GM12878 (cell line): ENCODE measurements at regions not wholly inside any gene's neighbourhood (a gene's known extent, or its start where the extent isn't known, plus 50 kb on each side); places are given as distances from the start of the nearest gene placed in this dataset.

ENCODE experiments used
- ATAC-seq: fragments of 200-7000 bp; cut with Tn5 transposase; 3 replicates; pipeline ENCODE4 v1.9.1; 2020; ENCODE audit warnings: mild to moderate bottlenecking, moderate library complexity
- BruUV-seq: library from RNA; stranded (reverse); fragments of 400-500 nt; replicated peaks from 2 replicates; lab custom pipeline; 2021; lab: Mats Ljungman, UMichigan
- CTCF ChIA-PET: fragments of 300-600 bp; sonication (Branson Sonifier 250); formaldehyde crosslinking; extraction: SDS; loops from one replicate; lab custom pipeline; 2021; ENCODE audit warnings: inconsistent platforms; lab: Yijun Ruan, JAX
- POLR2A ChIA-PET: fragments of 350-600 bp; formaldehyde crosslinking; extraction: SDS; loops from one replicate; lab custom pipeline; 2021; ENCODE audit warnings: inconsistent platforms; lab: Charles Lee
- RAD21 ChIA-PET: fragments of 300-600 bp; sonication (Branson Sonifier 250); formaldehyde crosslinking; loops from one replicate; lab custom pipeline; 2023; ENCODE audit warnings: antibody characterized with exemption; ENCODE audit not compliant: unreplicated experiment; lab: Charles Lee
- SMC1A ChIA-PET: fragments of 300-600 bp; sonication (Branson Sonifier 250); formaldehyde crosslinking; loops from one replicate; lab custom pipeline; 2023; ENCODE audit not compliant: unreplicated experiment, uncharacterized antibody; lab: Charles Lee
- DNase-seq: peaks from one replicate; pipeline ENCODE4 v3.0.0-alpha.2; 2011; ENCODE audit warnings: low read depth, low spot score
- FAIRE-seq: peaks from 3 replicates; lab custom pipeline; 2011; peaks lifted over from hg19 to GRCh38; lab: Jason Lieb, UNC
- H2AFZ ChIP-seq: 2 replicates; pipeline ENCODE4 v1.6.0; 2011; ENCODE audit warnings: low read depth, low read length, control low read depth; ENCODE audit not compliant: control insufficient read depth
- H3K27ac ChIP-seq: 2 replicates; pipeline ENCODE4 v1.5.1; 2011; ENCODE audit warnings: control low read depth; ENCODE audit not compliant: control insufficient read depth, insufficient read depth
- H3K27me3 ChIP-seq, 2 experiments: replicated peaks in 1 of 2; 2 replicates each; pipeline versions ENCODE4 v1.6.0 to v1.6.1; 2011; ENCODE audit warnings: low read length in 1 of 2; ENCODE audit not compliant: control insufficient read depth in 2 of 2, insufficient read depth in 2 of 2
- H3K36me3 ChIP-seq, 2 experiments: 2 replicates each; pipeline ENCODE4 v1.5.1; 2011; ENCODE audit warnings: low read length in 1 of 2; ENCODE audit not compliant: control insufficient read depth in 2 of 2, insufficient read depth in 2 of 2
- H3K4me1 ChIP-seq: 2 replicates; pipeline ENCODE4 v1.6.1; 2011; ENCODE audit warnings: mild to moderate bottlenecking, low read length, moderate library complexity, mixed read lengths; ENCODE audit not compliant: control insufficient read depth, insufficient read depth
- H3K4me2 ChIP-seq: 2 replicates; pipeline ENCODE4 v1.6.0; 2011; ENCODE audit warnings: control low read depth; ENCODE audit not compliant: control insufficient read depth, insufficient read depth
- H3K4me3 ChIP-seq: fragments of 200-600 bp; sonication (generic); 2 replicates; pipeline ENCODE4 v1.5.1; 2016
- H3K79me2 ChIP-seq: 2 replicates; pipeline ENCODE4 v1.6.0; 2011; ENCODE audit warnings: low read length; ENCODE audit not compliant: control insufficient read depth, insufficient read depth
- H3K9ac ChIP-seq: 2 replicates; pipeline ENCODE4 v1.8.0; 2011; ENCODE audit warnings: low read length, control low read depth, mixed read lengths; ENCODE audit not compliant: control insufficient read depth, insufficient read depth
- H3K9me3 ChIP-seq: replicated peaks from 3 replicates; pipeline ENCODE4 v1.5.1; 2011; ENCODE audit warnings: mild to moderate bottlenecking, low read length; ENCODE audit not compliant: control insufficient read depth, insufficient read depth
- H4K20me1 ChIP-seq: 2 replicates; pipeline ENCODE4 v1.6.0; 2011; ENCODE audit not compliant: control insufficient read depth, insufficient read depth
- ELK1 ChIP-seq: IDR thresholded peaks from 2 replicates; pipeline ENCODE4 v1.6.1; 2012; ENCODE audit warnings: low read depth, low read length, improper control_type of control experiment
- ESRRA ChIP-seq: IDR thresholded peaks from 2 replicates; pipeline ENCODE4 v1.6.1; 2012; ENCODE audit warnings: mild to moderate bottlenecking, low read length, improper control_type of control experiment
- HDGF ChIP-seq: fragments of 450-650 bp; IDR thresholded peaks from 2 replicates; pipeline ENCODE4 v1.6.1; 2016; ENCODE audit warnings: antibody characterized with exemption
- KLF5 ChIP-seq: fragments of 450-650 bp; IDR thresholded peaks from 2 replicates; pipeline ENCODE4 v1.6.1; 2014; ENCODE audit warnings: mild to moderate bottlenecking; ENCODE audit not compliant: partially characterized antibody
- NFIC ChIP-seq: IDR thresholded peaks from 2 replicates; pipeline ENCODE4 v1.6.1; 2012; ENCODE audit warnings: low read depth, mild to moderate bottlenecking, inconsistent platforms, low read length, moderate library complexity
- PRDM15 ChIP-seq: fragments of 450-650 bp; formaldehyde crosslinking; IDR thresholded peaks from 2 replicates; pipeline ENCODE4 v1.4.0; 2020; ENCODE audit warnings: mild to moderate bottlenecking, moderate library complexity
- SMC3 ChIP-seq: IDR thresholded peaks from 2 replicates; pipeline ENCODE4 v1.6.1; 2011; ENCODE audit warnings: low read length, improper control_type of control experiment, borderline replicate concordance
- SP1 ChIP-seq: IDR thresholded peaks from one replicate; pipeline ENCODE4 v1.6.1; 2011; ENCODE audit warnings: low read depth, low read length
- SUPT20H ChIP-seq: IDR thresholded peaks from 2 replicates; pipeline ENCODE4 v1.6.1; 2011; ENCODE audit warnings: low read depth, mild to moderate bottlenecking, low read length, moderate library complexity, borderline replicate concordance; ENCODE audit not compliant: control insufficient read depth
- WGBS: methylation state at CpG from one replicate; pipeline ENCODE4 v1.1.6; 2016; ENCODE audit warnings: low lambda C conversion rate; ENCODE audit not compliant: insufficient replicate concordance, insufficient coverage; ENCODE audit errors: missing lambda C conversion rate; 5-methylcytosine and 5-hydroxymethylcytosine counted together
- in situ Hi-C: fragments of 300-500 bp; cut with MboI; formaldehyde crosslinking; loops from 9 replicates; pipeline ENCODE4 v1.14.3; 2018; ENCODE audit warnings: mixed read lengths
- intact Hi-C: fragments of 100-400 bp; cut with micrococcal nuclease; formaldehyde crosslinking; loops from one replicate; pipeline ENCODE4 v1.14.2; 2022; ENCODE audit not compliant: unreplicated experiment

- ChIA-PET POLR2A (interaction anchor here (1.1 kb wide), 1 partner anchor 116 kb away, joined by 3 read pairs; no protein-coding TSS in a partner anchor), CTCF (interaction anchor here (1.1 kb wide), 1 partner anchor 8 kb away, joined by 3 read pairs; no protein-coding TSS in a partner anchor), RAD21 (no interaction called here), SMC1A (interaction anchor here (3.6 kb wide), 1 partner anchor 15 kb away, joined by 10 read pairs; no protein-coding TSS in a partner anchor)
- FAIRE-seq, result no peak
- Histone ChIP-seq H3K79me2 (no peaks in the 10 kb centered on the region), H3K4me2 (no peak overlapping the region), H3K4me3 (no peak overlapping the region), H3K27ac (no peak overlapping the region), H4K20me1 (no peaks in the 10 kb centered on the region), H3K9ac (no peak overlapping the region), H3K36me3 (no peaks in the 10 kb centered on the region), H2AFZ (no peak overlapping the region), H3K9me3 (no peaks in the 10 kb centered on the region), H3K27me3 (no peaks in the 10 kb centered on the region), H3K4me1 (no peaks in the 10 kb centered on the region)
- no TSS peak for BruUV-seq
- TF ChIP-seq PRDM15 (CRISPR knock-in tag) (no peak), ESRRA (no peak), HDGF (no peak)
- in situ Hi-C loops (no loop called here), intact Hi-C loops (loop anchor here (2.0 kb wide), 1 partner anchor 20 kb away; no protein-coding TSS in a partner anchor)
- DNase-seq, result no peak
- 33% methylated on average over 2 of the region's 2 CpGs for WGBS
- peak; percentile 72 for ATAC-seq
Measured at GRCh38 chr2:146321175-146321574, 1523.7 kb upstream of the ACVR2A start.

- Histone ChIP-seq H3K36me3 (no peaks in the 10 kb centered on the region), H3K4me2 (no peak overlapping the region), H2AFZ (no peak overlapping the region), H3K4me3 (no peak overlapping the region), H3K9ac (no peak overlapping the region), H3K4me1 (no peaks in the 10 kb centered on the region), H3K27ac (no peak overlapping the region), H3K9me3 (no peaks in the 10 kb centered on the region), H3K79me2 (no peaks in the 10 kb centered on the region), H3K27me3 (no peaks in the 10 kb centered on the region), H4K20me1 (no peaks in the 10 kb centered on the region)
- ATAC-seq (no peak), DNase-seq (no peak), FAIRE-seq (no peak)
- SMC1A ChIA-PET, result no interaction called here
- RAD21 ChIA-PET, result no interaction called here
- POLR2A ChIA-PET, result no interaction called here
- no TSS peak for BruUV-seq
- in situ Hi-C loops, result no loop called here
- 15% methylated on average over 2 of the region's 2 CpGs for WGBS
- CTCF ChIA-PET, result no interaction called here
- intact Hi-C loops, result loop anchor here (10.0 kb wide), 1 partner anchor 273 kb away; no protein-coding TSS in a partner anchor
- TF ChIP-seq SUPT20H, result no peak
- no peak for TF ChIP-seq SMC3
- no peak for TF ChIP-seq KLF5
- TF ChIP-seq SP1, result no peak
- no peak for TF ChIP-seq ELK1
- no peak for TF ChIP-seq NFIC
Measured at GRCh38 chr2:146317959-146318358, 1526.9 kb upstream of the ACVR2A start.
